K562 (cell line): ENCODE measurements at regions not wholly inside any gene's neighbourhood (a gene's known extent, or its start where the extent isn't known, plus 50 kb on each side); places are given as distances from the start of the nearest gene placed in this dataset.

Source experiments
- TF ChIP-seq, protein P1 (sequence below): fragments of 450-650 bp; IDR thresholded peaks from 2 replicates; pipeline ENCODE4 v1.6.1; 2016; ENCODE audit warnings: mild to moderate bottlenecking, moderate library complexity

DNA sequence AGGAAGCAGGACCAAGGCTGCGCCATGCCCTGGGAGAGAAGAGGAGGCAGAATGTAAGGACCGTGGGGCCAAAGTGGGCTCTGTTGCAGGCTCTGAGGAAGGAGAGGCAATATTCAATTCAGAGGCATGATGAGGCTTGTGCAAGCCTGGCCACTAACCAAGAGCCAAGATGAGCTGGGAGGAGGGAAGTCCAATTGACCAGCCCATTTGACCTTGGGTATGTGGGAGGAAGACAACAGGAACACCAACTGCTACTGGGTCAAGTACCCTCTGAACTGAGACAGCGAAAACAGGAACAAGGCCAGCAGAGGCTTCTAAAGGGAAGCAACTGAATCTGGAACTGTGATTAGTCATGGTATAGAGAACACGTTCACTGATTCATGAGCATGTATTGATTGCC is 779.6 kb downstream of the MAFB start (continued):
- TF ChIP-seq, protein P1, sequence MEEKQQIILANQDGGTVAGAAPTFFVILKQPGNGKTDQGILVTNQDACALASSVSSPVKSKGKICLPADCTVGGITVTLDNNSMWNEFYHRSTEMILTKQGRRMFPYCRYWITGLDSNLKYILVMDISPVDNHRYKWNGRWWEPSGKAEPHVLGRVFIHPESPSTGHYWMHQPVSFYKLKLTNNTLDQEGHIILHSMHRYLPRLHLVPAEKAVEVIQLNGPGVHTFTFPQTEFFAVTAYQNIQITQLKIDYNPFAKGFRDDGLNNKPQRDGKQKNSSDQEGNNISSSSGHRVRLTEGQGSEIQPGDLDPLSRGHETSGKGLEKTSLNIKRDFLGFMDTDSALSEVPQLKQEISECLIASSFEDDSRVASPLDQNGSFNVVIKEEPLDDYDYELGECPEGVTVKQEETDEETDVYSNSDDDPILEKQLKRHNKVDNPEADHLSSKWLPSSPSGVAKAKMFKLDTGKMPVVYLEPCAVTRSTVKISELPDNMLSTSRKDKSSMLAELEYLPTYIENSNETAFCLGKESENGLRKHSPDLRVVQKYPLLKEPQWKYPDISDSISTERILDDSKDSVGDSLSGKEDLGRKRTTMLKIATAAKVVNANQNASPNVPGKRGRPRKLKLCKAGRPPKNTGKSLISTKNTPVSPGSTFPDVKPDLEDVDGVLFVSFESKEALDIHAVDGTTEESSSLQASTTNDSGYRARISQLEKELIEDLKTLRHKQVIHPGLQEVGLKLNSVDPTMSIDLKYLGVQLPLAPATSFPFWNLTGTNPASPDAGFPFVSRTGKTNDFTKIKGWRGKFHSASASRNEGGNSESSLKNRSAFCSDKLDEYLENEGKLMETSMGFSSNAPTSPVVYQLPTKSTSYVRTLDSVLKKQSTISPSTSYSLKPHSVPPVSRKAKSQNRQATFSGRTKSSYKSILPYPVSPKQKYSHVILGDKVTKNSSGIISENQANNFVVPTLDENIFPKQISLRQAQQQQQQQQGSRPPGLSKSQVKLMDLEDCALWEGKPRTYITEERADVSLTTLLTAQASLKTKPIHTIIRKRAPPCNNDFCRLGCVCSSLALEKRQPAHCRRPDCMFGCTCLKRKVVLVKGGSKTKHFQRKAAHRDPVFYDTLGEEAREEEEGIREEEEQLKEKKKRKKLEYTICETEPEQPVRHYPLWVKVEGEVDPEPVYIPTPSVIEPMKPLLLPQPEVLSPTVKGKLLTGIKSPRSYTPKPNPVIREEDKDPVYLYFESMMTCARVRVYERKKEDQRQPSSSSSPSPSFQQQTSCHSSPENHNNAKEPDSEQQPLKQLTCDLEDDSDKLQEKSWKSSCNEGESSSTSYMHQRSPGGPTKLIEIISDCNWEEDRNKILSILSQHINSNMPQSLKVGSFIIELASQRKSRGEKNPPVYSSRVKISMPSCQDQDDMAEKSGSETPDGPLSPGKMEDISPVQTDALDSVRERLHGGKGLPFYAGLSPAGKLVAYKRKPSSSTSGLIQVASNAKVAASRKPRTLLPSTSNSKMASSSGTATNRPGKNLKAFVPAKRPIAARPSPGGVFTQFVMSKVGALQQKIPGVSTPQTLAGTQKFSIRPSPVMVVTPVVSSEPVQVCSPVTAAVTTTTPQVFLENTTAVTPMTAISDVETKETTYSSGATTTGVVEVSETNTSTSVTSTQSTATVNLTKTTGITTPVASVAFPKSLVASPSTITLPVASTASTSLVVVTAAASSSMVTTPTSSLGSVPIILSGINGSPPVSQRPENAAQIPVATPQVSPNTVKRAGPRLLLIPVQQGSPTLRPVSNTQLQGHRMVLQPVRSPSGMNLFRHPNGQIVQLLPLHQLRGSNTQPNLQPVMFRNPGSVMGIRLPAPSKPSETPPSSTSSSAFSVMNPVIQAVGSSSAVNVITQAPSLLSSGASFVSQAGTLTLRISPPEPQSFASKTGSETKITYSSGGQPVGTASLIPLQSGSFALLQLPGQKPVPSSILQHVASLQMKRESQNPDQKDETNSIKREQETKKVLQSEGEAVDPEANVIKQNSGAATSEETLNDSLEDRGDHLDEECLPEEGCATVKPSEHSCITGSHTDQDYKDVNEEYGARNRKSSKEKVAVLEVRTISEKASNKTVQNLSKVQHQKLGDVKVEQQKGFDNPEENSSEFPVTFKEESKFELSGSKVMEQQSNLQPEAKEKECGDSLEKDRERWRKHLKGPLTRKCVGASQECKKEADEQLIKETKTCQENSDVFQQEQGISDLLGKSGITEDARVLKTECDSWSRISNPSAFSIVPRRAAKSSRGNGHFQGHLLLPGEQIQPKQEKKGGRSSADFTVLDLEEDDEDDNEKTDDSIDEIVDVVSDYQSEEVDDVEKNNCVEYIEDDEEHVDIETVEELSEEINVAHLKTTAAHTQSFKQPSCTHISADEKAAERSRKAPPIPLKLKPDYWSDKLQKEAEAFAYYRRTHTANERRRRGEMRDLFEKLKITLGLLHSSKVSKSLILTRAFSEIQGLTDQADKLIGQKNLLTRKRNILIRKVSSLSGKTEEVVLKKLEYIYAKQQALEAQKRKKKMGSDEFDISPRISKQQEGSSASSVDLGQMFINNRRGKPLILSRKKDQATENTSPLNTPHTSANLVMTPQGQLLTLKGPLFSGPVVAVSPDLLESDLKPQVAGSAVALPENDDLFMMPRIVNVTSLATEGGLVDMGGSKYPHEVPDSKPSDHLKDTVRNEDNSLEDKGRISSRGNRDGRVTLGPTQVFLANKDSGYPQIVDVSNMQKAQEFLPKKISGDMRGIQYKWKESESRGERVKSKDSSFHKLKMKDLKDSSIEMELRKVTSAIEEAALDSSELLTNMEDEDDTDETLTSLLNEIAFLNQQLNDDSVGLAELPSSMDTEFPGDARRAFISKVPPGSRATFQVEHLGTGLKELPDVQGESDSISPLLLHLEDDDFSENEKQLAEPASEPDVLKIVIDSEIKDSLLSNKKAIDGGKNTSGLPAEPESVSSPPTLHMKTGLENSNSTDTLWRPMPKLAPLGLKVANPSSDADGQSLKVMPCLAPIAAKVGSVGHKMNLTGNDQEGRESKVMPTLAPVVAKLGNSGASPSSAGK = no peak
- TF ChIP-seq, all 486 proteins: peak for 0
